GM18909 (cell line): ENCODE measurements at regions not wholly inside any gene's neighbourhood (a gene's known extent, or its start where the extent isn't known, plus 50 kb on each side); places are given as distances from the start of the nearest gene placed in this dataset.

Source experiments
- ATAC-seq: cut with Tn5 transposase; IDR thresholded peaks from one replicate; pipeline ENCODE4 v1.9.1; 2021; ENCODE audit warnings: mild to moderate bottlenecking; ENCODE audit not compliant: unreplicated experiment, poor library complexity

GRCh38 chr10:94043431-94043990 is 49.8 kb downstream of the PLCE1 start:
- ATAC-seq: no peak

GRCh38 chr10:94046098-94046497 is 52.4 kb downstream of the PLCE1 start:
- ATAC-seq: no peak

DNA sequence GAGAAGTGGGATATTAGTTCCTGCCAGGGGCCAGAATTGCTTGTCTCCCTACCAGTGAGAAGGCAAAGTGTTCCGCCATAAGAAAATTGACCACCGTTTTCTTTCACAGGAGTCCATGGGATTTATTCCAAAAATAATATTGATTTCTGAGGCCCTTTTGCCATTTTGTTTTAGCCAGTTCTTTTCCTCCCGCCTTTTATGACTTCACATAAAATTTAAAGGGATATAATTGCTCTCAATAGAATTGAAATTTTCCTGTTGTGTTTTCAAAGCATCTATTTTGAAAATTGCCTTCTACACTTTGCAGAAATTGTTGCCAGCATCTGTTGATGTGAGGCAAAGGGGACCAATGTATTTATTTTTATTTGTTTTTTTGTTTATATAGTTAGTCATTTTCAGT is 53.6 kb downstream of the PLCE1 start:
- no peak for ATAC-seq

- ATAC-seq: no peak
These were observed 56.2 kb downstream of the PLCE1 start for GRCh38 chr10:94049911-94050310.

DNA sequence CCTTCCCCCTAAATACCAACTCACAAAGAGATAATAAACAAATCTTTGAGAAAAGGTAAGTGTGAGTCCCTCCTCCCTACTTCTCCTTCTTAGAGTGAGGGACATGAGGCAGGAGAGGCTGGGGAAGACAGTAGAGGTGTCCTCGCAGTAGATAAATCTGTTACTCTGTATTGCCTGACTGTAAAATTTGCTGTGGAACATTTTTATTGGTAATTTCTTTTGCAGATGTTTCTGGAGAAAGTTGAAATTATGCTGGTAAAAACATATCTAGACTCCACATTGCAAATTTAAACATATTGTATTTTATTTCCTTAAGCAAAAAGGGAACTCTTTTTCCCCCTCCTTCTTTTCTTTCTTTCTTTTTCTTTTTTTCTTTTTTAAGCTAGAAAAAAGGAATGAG is 58.5 kb downstream of the PLCE1 start:
- no peak for ATAC-seq

DNA sequence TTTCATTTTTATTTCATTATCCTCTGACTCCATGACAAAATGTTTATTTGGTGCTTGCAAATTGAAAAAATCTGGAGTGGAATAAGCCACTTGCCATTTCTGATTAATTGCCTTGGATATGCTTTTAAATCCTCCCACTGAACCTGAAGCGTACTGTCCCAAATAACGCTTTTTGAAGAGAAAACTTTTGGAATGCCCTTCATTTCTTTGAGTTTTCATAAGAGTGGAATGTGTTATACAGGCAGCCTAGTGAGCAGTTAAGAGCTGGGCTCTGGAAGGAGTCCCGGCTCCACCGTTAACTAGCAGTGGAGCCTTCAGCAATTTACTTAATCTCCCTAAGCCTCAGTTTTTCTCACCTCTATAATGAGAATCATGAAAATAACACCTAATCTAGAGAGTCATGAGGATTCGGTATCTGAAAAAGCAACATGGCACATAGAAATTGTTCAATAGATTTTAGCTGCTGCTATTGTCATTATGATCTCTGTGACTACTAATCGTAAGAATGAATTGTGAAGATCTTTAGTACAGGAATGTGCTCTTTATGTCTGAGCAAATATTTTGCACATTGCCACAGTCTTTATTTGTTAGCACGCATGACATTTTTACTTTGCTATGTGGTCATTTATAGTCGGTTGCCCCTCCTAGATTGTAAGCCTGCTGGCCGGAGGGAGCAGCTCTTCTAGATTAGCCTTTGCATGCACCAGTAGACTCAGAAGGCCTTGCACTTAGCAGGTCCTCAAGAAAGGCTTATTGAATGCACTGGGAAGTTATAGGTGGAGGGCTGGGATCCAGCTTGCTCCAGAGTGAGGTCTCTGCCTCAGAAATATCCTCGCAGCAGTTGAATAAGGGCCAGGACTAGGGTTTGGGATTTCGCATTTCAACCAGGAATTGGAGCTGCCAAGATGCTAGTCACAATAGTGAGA is 59.4 kb downstream of the PLCE1 start:
- no peak for ATAC-seq

GRCh38 chr10:94059178-94059883 is 65.6 kb downstream of the PLCE1 start:
- ATAC-seq: no peak

GRCh38 chr10:94061026-94061425 is 67.3 kb downstream of the PLCE1 start:
- no peak for ATAC-seq

DNA sequence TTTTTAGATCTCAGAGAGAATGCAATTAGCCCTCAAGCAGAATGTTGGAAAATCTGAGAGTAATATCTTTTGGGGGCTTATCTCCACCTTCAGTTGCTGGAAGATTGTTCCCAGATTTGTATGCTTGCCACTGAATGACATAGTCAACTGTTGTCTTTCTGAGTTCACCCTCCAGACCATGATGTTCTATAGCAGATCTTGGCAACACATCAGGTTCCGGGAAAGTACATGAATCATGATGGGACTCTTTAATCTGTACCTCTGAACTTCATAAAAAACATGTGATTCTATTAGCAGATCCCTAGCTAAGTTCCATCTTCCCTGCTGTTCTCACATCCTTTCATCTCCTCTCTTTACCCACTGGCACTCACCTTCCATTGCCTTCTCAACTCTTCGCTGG is 68.9 kb downstream of the PLCE1 start:
- ATAC-seq: no peak

GRCh38 chr10:94065362-94065761 is 71.6 kb downstream of the PLCE1 start:
- no peak for ATAC-seq

DNA sequence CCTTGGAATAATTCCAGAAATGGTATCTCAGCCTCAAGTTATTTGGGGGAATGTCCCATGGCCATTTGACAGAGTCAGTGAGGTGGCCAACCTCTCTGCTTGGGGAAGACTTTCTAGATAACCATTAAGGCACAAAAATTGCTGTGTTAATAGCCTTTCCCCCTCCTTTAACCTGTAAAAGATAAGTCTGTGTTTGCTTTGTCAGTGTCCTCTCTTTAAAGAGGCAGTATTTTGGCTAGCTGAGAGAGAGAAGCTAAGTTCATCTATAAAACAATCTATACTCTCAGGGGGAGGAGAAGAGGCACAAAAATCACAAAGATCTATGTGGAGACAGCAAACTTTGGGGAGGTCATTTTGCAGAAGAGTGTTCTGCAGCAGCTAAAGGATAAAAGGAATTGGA is 72.1 kb downstream of the PLCE1 start:
- no peak for ATAC-seq

DNA sequence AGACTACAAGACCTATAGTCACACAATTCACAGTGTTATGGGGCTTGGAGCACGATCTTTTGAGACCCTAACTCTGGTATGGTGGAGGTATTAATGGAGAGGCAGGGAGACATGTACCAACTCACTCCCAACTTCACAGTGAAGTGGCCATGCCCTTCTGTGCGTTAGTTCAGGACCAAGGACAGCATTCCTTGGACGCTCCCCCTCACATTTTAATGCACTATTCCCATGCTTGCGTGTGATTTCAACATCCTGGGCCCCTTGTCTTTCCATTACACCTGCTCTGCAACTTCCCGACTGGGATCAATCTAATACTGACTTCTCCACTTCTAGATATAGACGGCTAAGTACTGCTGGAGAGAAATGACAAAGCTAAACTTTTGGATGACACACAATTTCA is 72.7 kb downstream of the PLCE1 start:
- no peak for ATAC-seq

DNA sequence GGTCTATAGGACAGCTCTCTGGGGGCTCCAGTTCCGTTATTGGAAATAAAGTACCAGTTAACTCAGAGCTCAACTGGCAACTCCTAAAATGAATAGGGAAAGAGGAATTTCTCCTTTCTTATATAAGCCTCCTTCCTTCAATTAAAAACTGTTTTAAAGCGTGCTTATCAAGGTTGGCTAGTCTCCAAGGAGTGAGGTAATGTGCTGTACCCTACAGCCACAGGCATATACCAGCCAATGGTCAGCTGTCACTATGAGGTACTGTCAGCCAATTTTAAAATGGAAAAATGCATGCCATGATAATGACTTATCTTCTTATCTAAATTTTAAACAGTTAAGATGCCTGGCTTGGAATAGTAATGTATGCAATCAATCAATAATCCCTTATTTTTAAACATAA is 76.2 kb downstream of the PLCE1 start:
- ATAC-seq: no peak

DNA sequence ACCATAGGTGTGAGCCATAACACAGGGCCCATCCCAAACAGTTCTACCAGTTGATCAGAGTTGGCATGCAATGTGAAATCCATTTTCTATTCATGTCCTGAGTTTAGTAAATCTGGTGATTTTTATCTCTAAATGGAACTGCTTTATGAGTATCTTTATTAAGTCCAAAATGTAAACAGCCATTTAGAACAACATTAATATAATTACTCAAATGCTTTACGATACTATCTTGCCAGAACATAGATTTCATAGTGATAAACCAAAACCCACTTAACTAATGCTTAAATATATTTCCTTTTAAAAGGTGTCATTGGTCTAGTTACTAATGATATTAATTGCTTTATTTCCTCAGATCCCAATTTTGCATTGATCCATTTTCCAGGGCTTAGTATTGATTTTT is 80.7 kb downstream of the PLCE1 start:
- no peak for ATAC-seq

DNA sequence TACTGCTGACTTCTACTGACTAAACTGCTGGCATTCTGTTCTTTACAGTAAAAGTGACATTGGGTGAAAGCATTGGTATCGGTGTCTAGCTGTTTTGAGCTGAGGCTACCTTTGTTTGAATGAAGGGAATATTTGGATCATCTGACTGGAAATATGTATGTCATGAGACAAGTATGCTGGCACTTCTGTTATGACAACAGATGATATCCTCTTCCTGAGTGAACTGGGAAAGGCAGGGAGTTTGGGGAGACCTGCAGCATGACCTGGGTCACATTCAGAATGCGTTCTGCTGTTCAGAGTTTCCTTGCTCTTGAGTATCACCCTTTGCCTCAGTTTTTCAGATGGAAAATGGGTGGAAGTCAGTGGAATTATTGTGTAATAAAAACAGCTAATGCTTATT is 81.8 kb downstream of the PLCE1 start:
- ATAC-seq: no peak

- ATAC-seq: no peak
These were observed 82.7 kb downstream of the PLCE1 start for GRCh38 chr10:94076325-94076841.

DNA sequence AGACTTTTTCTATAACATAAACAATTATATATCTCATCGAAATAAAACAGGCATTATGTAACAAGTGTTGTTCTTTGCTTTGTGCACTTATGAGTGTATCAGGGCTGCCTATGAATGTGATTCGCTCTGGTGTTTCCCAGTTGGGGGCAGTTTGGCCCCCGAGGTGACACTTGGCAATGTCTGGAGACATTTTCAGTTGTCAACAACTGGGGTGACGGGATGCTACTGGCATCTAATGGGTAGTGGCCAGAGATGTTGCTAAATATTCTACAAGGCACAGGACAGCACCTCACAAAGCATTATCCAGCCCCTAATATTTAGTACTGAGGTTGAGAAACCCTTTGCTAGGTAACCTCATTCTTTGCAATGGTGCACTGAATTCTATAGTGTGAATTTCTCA is 83.3 kb downstream of the PLCE1 start:
- no peak for ATAC-seq

DNA sequence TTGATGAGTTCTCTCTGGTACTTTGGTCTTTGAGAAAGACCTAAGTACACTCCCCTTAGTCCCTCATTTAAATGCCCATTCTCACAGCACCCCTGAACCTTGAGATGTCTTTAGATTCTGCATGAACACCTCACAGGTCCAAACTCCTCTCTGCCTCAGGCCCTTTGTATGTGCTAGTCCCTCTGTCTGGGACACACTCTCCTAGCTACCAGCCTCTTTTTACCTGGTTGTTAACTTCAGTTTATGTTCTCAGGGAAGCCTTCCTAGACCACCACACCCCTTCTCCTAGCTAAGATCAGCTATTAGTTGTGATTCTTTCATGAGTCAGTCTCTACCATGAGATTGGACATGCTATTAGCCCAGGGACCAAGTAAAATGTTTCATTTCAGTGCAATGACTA is 86.4 kb downstream of the PLCE1 start:
- ATAC-seq: no peak

DNA sequence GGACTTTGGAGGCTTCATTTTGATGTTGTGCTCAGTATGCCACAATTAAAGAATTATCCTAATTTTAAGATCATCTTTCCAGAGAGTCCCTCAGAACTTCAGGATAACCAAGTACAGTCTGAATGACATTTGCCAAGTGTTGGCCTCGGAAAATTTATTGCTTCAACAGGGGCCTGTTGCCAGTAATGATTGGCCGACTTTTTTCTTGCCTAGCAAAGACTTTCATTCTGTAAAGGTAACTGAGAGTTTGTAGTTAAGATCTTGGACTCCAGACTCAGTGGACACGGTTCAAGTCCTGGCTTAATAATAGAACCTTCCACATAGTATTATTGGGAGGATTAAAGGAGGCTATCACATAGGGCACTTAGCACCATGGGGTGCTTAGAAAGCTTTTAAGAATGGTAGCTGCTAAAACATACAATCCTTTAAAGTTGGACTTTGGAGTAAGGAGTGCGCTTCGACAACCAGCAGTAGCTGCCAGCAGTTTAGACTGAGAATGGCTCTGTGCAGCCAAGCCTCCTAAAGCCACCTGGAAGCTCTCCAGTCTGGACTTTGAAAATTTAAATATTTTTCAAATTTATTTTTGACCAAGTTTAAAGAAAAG is 90.0 kb downstream of the PLCE1 start:
- no peak for ATAC-seq

GRCh38 chr10:94084344-94084743 is 90.6 kb downstream of the PLCE1 start:
- no peak for ATAC-seq

- no peak for ATAC-seq
These were observed 91.6 kb downstream of the PLCE1 start for GRCh38 chr10:94085288-94085687.
